Heart left ventricle (tissue), 13 donors: ENCODE measurements at regions not wholly inside any gene's neighbourhood (a gene's known extent, or its start where the extent isn't known, plus 50 kb on each side); places are given as distances from the start of the nearest gene placed in this dataset.

Experiments
- CTCF ChIP-seq, 12 donors: fragments of 200-600 bp; sonication (generic) in 4 of 12; IDR thresholded peaks; one replicate each; pipeline versions ENCODE4 v1.5.0 to v1.8.0; 2018 to 2022; ENCODE audit warnings: antibody characterized with exemption in 12 of 12, mild to moderate bottlenecking in 5 of 12
- POLR2A ChIP-seq, 2 donors: fragments of 450-650 bp; IDR thresholded peaks; one replicate each; pipeline ENCODE4 v1.6.1; 2017; ENCODE audit warnings: antibody characterized with exemption in 2 of 2, mild to moderate bottlenecking in 2 of 2, moderate library complexity in 2 of 2
- donor health status: ischemic (EF 13 %, LVEDD 7.1; RV severe dilation, severe dysfunction).
- donor health status: DM: no; HTN: yes; CAD: no.
- donor health status: DM: no; HTN: no; CAD: no.
- donor health status: ischemic (EF 25% LVEDD 6.9; RV normal size, moderate dysfunction).
- donor health status: ischemic (EF 25% LVEDD 5.7; RV mildly dilated, moderate dysfunction).
- donor health status: ischemic (EF 35%, LVEDD 5.7; RV mildly dilated, moderate dysfunction).
- donor health status: nonischemic (EF 11% LVEDD 7.7; RV severe dilation, severe dysfunction).
- donor health status: DM: yes; HTN: yes; CAD: no.
- donor health status: PGD.
- donor health status: ischemic (EF 29% LVEDD 5.4; RV normal size, mild dysfunction).
- donor health status: nonischemic (EF 23%, LVEDD 6.1; RV moderate dilation, normal function).

- no peak for TF ChIP-seq CTCF (IDR thresholded peaks at IDR 0.05)
- no peak for TF ChIP-seq POLR2A (IDR thresholded peaks at IDR 0.05)
Measured at GRCh38 chr12:13843841-13844240, 137.6 kb downstream of the GRIN2B start.
